8988T (cell line): ENCODE measurements at regions not wholly inside any gene's neighbourhood (a gene's known extent, or its start where the extent isn't known, plus 50 kb on each side); places are given as distances from the start of the nearest gene placed in this dataset.
"Not testable (repeated sequence)": the region's sequence is repeated elsewhere in the genome, so short reads cannot be mapped to it uniquely, and the experiment has no call there.

Source experiments
- DNase-seq: peaks from one replicate; pipeline ENCODE4 v3.0.0; 2011

- DNase-seq: no peak
Measured at GRCh38 chr6:166802401-166802800, 153.9 kb downstream of the RNASET2 start.

GRCh38 chr6:166800137-166800536, 156.2 kb downstream of the RNASET2 start:
- no peak for DNase-seq

- no peak for DNase-seq
Measured at GRCh38 chr6:166798652-166799051, 157.7 kb downstream of the RNASET2 start.

DNA sequence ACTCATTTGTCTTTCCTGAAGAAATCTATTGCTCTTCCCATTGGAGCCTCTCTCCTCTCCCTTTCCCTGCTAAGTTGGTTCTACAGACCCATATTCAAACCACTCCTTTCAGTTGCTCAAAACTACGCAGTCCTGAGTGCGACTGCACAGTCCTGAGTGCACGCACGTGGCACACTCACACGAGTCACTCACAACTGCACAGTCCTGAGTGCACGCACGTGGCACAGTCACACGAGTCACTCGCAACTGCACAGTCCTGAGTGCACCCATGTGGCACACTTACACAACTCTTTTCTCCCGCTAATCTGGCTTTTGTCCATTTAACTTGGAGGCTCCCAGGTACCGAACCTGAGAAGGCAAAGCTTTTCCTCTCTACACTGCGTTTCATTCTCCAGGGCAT, 159.7 kb downstream of the RNASET2 start:
- no peak for DNase-seq

DNA sequence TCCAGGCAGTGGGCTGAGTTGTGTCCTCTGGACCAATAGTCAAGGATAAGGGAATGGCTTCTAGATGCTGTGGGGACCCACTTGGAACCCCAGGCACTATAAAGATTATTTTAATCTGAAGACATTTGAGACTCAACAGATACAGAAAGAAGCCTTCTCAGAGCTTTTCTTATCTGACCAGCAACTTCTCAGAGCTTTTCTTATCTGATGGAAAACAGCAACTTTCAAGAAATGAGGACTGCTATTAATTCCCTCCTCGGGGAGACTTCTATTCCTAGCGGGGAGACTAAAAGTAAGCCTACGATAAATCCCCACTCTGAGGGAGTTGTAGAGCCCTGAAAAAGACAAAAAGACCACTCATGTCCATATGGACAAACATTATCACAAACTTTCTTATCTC, 160.5 kb downstream of the RNASET2 start:
- no peak for DNase-seq

GRCh38 chr6:166790808-166791207, 163.8 kb upstream of the RPS6KA2 start:
- DNase-seq: not testable (repeated sequence)

DNA sequence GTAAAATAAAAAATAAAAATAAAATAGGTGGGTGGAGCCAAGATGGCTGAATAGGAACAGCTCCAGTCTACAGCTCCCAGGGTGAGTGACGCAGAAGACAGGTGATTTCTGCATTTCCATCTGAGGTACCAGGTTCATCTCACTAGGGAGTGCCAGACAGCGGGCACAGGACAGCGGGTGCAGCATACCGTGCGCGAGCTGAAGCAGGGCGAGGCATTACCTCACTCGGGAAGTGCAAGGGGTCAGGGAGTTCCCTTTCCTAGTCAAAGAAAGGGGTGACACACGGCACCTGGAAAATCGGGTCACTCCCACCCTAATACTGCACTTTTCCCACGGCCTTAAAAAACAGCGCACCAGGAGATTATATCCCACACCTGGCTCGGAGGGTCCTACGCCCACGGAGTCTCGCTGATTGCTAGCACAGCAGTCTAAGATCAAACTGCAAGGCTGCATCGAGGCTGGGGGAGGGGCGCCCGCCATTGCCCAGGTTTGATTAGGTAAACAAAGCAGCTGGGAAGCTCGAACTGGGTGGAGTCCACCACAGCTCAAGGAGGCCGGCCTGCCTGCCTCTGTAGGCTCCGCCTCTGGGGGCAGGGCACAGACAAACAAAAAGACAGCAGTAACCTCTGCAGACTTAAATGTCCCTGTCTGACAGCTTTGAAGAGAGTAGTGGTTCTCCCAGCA, 161.9 kb upstream of the RPS6KA2 start:
- DNase-seq: not testable (repeated sequence)

GRCh38 chr6:166786704-166787293, 159.7 kb upstream of the RPS6KA2 start:
- DNase-seq: no peak

- DNase-seq: no peak
Measured at GRCh38 chr6:166785131-166785530, 158.1 kb upstream of the RPS6KA2 start.

GRCh38 chr6:166784691-166785090, 157.6 kb upstream of the RPS6KA2 start:
- DNase-seq: no peak

GRCh38 chr6:166782520-166782919, 155.5 kb upstream of the RPS6KA2 start:
- DNase-seq: no peak

DNA sequence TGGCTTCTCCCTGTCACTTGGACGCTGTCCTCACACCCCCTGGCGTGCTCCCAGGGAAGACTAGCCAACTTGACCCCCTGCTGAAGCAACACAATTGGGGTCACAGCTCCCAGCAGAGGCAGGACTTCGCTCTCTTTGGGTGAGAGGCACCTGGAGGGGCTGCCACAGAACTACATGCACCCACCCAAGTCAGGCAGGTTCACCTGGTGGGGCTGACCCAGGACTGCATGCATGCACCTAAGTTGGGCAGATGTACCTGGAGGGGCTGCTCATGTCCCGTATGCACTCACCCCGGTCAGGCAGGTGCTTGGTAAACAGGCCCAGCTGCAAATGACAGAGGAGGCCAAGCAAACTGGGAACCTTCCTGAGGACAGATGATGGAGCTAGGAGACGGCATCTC, 154.3 kb upstream of the RPS6KA2 start:
- no peak for DNase-seq

DNA sequence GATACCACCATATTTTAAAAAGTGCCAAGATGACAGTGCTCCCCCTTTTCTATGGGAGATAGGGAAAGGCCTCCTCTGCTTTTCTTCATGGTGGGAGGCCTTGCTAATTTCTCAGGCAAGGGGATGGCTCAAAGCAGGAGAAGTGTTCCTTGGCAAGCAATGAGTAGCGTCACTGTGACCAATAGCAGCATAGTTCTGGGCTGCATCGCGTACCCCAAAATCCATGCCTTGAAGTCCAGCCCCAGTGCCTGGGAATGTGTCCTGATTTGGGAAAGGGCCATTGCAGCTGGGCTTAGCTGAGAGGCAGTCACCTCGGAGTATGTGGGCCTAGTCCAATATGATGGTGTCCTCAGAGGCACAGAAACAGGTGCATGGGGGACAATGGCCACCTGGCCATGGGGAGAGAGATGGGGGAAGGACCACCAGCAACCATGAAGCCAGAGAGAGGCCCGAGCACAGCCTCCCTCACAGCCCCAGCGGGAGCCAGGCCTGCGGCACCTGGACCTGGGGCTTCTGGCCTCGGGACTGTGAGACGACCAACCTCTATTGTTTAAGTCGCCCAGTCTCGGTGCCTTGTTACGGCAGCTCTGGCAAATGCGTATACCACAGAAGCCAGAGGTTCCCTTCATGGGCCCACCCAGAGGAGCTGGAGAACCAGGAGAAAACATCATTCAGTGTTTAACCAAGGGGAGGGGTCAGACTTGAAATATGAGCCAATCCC, 153.1 kb upstream of the RPS6KA2 start:
- DNase-seq: no peak

GRCh38 chr6:166779381-166779780, 152.3 kb upstream of the RPS6KA2 start:
- DNase-seq: no peak

DNA sequence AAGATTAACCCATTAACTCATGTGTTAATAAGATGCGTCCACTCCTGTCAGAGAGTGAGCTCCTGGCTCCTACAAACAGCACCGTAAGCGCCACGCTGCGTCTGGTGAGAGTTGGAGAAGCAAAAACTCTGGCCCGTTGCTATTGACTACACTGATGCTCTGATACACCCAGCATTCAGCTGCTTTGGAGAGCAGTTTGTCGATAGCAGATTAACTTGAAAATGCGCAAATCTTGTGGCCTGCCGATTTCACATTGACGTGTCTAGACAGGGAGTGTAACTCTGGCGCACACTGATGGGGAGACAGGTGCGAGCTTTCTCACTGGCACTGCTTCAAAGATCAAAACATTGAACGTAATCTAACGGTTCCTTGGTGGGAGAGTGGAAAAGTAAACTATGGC, 151.7 kb upstream of the RPS6KA2 start:
- DNase-seq: no peak

DNA sequence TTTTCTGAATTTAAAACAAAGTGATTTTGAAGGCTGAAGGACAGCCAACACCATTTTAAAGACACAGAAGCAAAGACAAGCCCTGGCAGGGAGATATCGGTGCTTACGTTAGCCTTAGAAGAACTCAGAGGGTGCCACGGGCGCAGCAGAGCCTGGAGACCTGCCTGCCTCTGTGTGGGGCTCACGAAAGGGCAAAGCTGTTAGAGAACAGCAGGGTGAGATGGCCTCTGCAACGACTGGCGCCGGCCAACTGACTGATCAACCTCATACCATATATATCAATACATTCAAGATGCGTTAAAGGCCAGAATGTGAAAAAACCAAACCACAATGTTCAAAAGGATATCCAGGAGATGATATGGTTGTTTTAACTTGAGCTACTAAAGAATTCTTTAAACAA, 151.0 kb upstream of the RPS6KA2 start:
- no peak for DNase-seq

- DNase-seq: no peak
Measured at GRCh38 chr6:166777096-166777630, 150.1 kb upstream of the RPS6KA2 start.

- no peak for DNase-seq
Measured at GRCh38 chr6:166776571-166776970, 149.5 kb upstream of the RPS6KA2 start.

GRCh38 chr6:166775923-166776220, 148.8 kb upstream of the RPS6KA2 start:
- no peak for DNase-seq

DNA sequence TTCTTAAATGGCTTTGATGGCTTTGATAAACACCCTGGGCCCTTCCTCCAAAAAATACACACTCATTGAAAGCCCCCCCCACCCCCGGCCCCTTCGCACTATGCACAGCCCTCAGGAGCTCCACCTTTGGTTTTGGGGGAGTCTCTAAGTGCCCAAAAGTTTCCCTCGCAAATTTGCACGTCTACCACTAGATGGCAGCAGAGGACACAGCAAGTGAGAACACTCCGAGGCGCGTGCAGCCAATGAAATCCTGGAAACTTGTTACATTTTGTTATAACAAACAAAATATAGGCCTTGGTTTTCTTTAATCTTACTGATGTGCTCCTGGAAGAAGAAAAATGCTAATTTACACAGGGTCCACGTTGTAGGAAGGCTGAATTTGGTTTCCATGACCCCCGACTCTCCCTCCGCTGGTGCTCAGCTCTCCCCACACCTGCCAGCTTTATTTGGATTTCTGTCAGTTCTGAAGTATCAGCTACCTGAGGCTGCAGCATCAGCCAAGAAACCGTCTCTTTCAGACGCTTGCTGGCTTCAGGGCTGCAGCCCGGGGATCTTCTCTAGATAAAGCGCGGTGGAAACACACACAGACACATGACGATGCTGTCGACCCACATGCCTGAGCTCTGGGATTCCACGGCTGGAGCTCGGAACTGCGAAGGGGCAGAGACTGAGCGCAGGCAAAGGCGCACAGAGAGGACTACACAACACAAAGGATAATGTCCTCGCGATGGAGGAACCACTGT, 148.3 kb upstream of the RPS6KA2 start:
- peak; percentile 53 for DNase-seq

DNA sequence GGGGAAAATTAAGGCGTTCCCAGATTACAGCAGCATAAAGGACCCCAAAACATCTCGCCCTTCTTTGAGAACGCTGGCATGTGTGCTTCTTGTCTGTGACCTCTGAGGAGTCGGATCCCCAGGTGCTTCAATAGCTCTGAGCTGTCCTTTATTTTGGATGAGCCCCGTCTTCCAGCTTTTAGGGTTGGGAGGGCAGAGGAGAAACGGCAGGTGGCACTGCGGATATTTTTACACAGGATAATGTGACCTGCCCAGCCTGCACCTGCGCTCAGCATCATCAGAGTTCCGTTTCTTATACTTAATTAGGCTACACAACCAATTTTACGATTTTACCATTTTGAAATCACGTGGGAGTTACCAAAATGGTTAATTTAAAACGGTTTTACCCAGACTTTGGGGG, 147.7 kb upstream of the RPS6KA2 start:
- no peak for DNase-seq

DNA sequence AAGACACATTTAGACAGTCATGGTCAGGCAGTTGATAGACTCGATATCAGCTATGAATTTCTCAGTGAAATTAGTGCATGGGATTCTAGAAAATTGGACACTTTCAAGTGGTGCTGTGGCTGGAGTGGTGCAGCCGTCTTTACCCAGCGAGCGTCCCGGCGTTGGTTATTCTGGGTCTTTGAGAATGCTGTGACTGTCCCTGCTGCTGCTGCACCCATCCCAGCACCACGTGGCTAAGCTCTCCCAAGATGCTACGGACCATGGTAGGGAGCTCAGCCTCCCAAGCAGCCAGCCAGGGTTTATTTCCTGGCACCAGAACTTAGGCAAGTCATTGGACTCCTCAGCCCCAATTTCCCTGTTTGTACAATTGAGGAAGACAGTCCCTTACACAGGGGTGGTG, 147.2 kb upstream of the RPS6KA2 start:
- DNase-seq: no peak

DNA sequence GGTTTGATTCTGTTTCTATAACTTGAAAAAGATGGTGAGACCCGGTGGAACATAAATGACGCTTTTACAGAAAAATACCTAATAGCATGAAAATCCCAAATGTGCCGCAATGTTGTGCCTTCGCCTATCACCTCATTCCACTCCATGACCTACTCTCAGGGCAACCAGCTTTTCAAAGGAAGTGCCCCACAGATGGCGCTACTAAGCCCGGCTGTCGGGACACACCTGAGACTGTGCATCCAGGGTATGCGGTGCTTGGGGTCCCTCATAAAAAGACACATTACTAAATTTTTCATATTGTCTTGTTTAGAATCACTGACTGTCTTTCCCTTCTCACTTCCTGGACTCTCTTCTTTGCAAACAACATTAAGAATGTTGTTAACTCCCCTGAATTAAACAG, 145.5 kb upstream of the RPS6KA2 start:
- peak; percentile 63 for DNase-seq

- no peak for DNase-seq
Measured at GRCh38 chr6:166771701-166772100, 144.7 kb upstream of the RPS6KA2 start.
